Activated naive CD4-positive, alpha-beta T cell (primary cell): ENCODE measurements at regions not wholly inside any gene's neighbourhood (a gene's known extent, or its start where the extent isn't known, plus 50 kb on each side); places are given as distances from the start of the nearest gene placed in this dataset.
"Not testable (repeated sequence)": the region's sequence is repeated elsewhere in the genome, so short reads cannot be mapped to it uniquely, and the experiment has no call there.

ENCODE experiments used
- DNase-seq, 4 experiments: peaks; one replicate each; lab custom pipeline; 2025; lab: John Stamatoyannopoulos, UW

GRCh38 chrX:27404366-27404765, 58.8 kb downstream of the PPP4R3C start:
- DNase-seq, result no peak

DNA sequence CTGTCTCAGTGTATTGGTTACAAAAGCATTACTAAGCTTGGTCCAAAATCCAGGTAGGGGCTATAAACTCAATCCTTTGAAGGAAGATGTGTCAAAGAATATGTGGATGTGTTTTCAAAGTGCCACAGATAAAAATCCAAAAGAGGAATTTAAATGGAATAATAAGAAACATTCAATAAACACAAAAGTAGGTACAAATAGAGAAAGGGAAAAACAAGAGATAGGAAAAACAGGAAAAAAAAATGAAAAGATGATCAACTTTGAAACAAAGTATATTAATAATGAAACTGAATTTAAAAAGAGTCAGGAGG, 64.0 kb downstream of the PPP4R3C start:
- no peak for DNase-seq

GRCh38 chrX:27391623-27392022, 71.5 kb downstream of the PPP4R3C start:
- no peak for DNase-seq

GRCh38 chrX:27381419-27381818, 81.7 kb downstream of the PPP4R3C start:
- DNase-seq, result no peak

DNA sequence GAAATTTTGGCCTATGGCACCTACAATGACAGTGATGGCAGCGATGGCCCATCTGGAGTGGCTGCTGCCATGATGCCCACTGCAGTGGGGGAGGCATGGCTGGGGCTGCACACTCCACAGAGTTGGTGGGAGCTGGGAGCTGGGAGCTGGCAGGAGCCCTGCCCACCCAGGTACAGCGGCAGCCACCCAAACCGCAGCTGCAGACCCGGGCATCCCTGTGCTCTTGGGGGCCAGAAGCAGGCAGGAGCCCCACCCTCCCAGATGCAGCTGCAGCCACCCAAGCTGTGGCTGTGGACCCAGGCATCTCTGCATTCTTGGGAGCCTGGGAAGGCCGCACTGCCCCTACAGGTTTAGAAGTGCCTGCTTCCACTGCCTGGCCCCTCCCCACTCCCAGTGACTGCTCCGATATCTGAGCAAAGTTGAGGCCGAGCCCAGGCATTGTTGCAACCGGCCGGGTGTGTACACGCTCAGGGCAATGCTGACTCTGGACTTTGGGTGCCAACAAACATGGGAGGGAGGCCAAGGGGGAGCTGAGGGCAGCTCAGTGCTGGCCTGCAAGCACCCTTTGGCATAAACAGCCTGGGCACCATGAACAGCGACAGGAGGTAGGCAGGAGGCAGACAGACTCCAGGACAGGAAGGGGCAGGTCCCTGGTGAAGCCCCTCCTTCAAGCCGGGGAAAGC, 82.8 kb downstream of the PPP4R3C start:
- no peak for DNase-seq

DNA sequence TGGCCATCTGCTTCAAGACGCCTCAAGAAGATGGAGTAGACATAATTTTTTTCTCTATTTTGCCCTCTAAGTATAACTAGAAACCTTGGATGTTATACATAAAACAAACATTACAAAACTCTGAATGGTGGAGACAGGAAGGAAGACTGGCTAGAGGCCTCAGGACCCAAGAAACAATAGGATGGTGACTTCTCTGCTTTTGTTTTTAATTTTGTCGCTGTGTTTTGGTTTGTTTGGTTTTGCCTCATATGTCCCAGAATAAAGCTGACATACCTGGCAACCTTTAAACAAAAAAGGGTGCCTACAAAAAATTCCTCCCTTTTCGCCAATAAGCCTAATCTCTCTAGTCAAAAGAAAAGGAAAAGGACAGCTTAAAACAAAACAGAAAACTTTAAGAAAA, 109.1 kb downstream of the PPP4R3C start:
- DNase-seq, result no peak

DNA sequence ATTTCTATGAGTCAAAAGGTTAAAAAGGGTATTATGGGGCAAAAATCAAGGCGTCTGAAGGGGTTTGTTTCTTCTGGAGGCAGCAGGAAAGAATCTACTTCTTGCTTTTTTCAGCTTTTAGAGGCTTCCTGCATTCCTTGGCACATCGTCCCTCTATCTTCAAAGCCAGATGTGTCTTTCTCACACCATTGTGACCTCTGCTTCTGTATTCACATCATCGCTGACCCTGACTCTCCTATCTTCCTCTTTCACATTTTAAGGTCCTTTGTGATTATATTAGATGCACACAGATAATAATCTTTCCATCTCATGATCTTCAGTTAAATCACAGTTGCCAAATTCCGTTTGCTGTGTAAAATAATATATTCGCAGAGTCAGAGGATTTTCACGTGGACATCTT, 112.7 kb downstream of the PPP4R3C start:
- DNase-seq, result no peak

- peak in 2 of 4 experiments; percentile 9 to 10 for DNase-seq
Measured at GRCh38 chrX:27336466-27337091, 126.6 kb downstream of the PPP4R3C start.

GRCh38 chrX:27321632-27322031, 141.5 kb downstream of the PPP4R3C start:
- DNase-seq, result no peak

- DNase-seq, result no peak
Measured at GRCh38 chrX:27309406-27309805, 153.7 kb downstream of the PPP4R3C start.

DNA sequence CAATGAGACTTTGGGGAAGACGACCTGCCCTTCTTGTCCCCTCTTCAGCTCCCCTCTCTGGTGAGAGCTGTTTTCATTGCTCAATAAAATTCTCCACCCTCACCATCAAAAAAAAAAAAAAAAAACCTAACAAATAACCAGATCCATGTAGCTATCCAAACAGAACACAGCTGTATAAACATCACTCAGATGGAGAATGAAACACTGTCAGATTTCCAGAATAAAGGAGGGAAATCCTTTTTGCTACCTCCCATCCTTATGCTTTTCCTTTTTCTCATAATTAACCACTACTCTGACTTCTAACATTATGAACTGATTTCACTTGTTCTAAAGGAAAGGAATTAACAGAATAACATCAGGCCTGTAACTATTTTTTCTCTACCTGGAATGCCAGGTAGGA, 155.6 kb downstream of the PPP4R3C start:
- DNase-seq, result no peak

DNA sequence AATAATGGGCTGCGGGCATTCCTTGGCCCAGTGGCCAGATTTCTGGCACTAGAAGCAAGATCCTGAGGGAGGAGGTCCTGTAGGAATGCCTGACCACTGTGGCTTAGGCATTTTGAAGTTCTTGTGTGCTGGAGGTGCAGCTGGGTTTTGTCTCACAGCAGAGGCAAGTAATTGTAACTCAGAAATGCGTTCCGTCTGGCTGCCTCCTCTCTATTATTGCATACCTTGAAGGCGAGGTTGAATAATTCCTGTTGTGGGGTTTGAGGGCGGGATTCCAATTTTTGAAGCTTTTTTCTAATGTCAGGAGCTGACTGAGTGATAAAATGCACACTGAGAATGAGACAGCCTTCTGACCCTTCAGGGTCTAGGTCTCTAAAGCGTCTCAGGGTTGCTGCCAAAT, 170.6 kb downstream of the PPP4R3C start:
- not testable (repeated sequence) for DNase-seq

DNA sequence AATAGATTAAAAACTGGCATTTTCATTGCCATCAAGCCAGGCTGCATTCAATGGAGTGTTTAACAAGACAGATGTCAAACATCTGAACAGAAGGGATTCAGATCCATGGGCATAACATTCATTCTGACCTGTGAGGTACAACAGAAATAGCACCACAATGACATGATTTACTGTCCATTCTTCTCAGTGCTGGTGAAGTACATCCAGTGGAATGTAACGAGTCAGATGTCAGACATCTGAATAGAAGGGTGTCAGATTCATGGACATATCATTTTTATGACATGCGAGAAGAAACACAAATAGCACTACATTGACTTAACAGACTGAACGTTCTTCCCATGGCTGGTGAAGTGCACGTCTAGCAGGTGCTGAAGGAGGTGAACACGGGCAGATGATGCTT, 186.4 kb downstream of the PPP4R3C start:
- DNase-seq, result no peak

DNA sequence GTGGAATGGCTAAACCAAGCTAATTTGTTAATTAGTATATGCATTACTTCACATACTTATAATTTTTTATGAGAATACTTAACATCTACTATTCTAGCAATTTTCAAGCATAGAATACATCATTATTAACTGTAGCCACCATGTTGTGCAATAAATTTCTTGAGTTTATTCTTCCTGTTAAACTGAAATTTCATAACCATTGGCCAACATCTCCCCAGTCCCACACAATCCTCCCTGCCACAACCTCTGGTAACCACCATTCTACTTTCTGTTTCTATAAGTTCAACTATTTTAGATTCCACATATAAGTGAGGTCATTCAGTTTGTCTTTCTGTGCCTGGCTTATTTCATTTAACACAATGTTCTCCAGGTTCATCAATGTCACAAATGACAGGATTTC, 208.5 kb downstream of the PPP4R3C start:
- DNase-seq, result no peak

DNA sequence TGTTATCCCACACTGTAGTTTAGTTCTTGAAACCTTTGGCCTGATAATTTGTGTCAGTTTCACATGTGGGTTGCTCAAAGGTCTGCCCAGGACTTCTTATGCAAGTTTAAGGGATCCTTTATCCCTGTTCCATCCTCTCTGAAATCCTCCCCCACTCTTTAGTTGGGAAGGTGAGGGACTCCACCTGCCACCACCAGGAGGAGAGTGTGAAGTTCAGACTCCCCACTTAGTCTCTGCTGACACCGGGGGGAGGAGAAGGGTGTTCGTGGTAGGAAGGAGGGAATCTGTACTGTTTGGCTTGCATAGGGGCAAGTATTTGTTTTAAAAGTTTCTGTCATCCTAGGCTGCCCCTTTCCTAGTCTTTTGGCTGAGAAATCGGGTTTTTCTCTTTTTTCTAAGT, 211.8 kb downstream of the PPP4R3C start:
- no peak for DNase-seq

GRCh38 chrX:27242581-27242980, 220.6 kb downstream of the PPP4R3C start:
- no peak for DNase-seq

DNA sequence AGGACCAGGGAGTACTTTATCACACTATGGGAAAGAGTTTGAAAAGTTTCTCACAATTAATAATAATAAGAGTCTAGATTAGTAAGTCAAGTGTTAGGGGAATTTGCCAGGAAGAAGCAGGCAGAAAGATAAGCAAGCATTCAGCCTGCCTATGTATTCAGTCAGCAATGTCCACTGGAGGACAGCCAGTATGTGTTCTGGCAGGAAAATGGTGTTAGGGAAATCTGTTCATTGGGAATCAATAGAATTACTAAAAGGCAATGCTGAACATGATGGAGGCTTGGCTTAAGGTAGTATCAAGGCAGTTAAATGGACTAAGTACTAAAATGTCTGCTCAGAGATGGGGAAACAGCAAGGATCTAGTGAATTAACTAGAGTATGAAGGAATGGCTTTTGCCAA, 221.2 kb downstream of the PPP4R3C start:
- no peak for DNase-seq

GRCh38 chrX:27240042-27240441, 223.1 kb downstream of the PPP4R3C start:
- not testable (repeated sequence) for DNase-seq

DNA sequence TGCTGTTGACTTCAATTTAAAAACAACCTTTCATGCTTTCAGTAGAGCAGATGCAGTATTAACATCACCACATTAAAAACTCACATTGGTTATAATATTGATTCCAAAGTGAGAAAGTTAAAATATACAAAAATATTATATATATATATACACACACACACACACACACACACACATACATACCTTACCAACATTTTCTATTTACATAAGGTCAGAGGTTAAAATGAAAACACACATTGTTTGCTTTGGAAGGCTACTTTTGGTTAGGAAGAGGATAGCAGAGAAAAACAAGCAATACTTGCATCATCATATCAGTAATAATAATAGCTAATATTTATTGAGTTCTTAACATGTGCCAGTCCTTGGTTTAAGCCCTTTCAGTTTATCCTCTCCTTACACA, 226.5 kb downstream of the PPP4R3C start:
- no peak for DNase-seq

DNA sequence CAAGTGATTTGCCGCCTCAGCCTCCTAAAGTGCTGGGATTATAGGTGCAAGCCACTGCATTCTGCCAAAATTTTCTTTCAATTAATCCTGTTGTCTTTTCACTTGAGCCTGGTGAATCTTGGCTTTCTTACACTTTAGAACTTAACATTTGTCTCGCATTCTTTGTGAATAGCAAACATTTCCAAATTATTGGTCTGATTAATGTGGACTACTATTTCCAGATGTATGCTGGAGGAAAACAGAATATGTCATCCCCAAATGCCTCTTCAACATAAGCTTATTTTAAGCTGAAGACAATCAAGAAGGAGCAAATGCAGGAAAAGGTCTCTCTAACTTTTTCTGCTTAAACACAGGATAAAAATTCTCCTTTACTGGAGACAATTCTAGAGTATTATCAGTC, 233.4 kb downstream of the PPP4R3C start:
- DNase-seq, result no peak

DNA sequence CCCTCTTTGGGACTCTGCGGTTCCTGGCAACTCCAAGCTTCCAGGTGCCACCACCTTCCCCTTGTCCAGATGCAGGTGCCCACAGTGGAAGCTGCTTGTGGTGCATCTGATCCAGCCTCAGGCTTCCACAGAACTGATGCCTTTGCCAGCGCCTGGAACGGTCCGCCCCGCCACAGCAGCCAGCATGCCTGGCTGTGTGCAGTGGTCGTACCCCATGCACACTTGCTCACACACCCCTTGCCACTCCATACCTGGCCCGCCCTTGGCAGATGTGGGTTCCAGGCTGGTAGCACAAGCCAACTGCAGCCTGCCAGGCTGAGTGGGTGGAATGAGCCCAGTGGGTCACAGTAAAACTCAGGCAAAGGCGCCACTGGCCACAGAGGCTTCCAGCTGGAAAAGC, 240.5 kb downstream of the PPP4R3C start:
- no peak for DNase-seq

DNA sequence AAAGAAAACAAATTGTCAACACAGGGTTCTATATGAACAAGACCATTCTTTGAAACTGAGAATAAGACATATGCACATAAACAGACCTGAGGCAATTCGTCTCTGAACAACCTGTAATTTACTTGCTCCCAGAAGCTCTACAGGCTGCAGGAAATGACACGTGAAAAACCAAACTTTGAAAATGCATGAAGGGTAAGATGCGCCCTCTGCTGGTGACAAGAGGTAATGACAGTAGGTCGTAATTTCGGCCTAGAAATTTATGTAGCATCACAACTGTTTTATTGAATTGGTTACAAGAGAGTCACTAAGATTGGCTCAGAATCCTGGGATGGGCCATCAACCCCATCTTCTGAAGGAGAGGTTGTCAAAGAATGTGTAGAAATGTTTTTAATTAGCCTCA, 276.5 kb downstream of the PPP4R3C start:
- no peak for DNase-seq

DNA sequence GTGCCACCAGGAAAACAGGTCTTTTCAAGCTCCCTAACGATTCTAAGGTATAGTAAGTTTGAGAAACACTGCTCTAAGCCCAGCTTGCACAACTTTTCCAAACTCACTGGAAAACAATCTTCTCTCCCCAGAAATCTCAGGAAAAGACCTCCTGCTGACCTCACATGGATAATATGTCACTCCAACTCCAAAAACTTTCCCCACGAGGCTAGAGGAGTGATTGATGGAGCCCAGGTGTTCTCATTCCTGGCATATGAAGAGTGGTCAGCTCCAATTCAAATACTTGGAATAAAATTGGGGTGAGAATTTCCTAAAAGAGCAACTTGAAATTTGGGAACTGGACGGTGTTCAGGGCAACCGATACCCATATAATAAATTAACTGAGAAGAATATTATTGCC, 299.9 kb downstream of the PPP4R3C start:
- DNase-seq, result no peak

DNA sequence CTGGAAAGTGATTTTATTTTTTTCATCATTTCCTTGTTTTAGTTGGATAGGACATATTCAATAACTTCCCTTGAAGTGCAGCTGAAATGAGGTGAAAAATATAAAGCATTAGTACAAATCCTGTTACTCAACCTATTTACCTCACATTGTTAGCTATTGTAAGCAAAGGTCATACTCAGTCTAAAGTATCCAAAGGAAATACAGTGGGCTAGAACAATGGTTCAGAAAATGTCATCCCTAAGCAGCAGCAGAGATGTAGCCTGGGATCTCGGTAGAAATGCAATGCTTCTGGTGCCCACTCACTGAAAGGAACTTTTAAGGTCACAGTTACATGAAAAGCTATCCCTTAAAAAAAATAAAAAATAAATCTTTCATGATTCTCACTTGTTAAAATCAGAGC, 300.6 kb downstream of the PPP4R3C start:
- no peak for DNase-seq
